ENCODE measurements at regions not wholly inside any gene's neighbourhood (a gene's known extent, or its start where the extent isn't known, plus 50 kb on each side); places are given as distances from the start of the nearest gene placed in this dataset.
A peak's percentile ranks its signal among the peaks of the same experiment; 100 is the strongest.

DNA sequence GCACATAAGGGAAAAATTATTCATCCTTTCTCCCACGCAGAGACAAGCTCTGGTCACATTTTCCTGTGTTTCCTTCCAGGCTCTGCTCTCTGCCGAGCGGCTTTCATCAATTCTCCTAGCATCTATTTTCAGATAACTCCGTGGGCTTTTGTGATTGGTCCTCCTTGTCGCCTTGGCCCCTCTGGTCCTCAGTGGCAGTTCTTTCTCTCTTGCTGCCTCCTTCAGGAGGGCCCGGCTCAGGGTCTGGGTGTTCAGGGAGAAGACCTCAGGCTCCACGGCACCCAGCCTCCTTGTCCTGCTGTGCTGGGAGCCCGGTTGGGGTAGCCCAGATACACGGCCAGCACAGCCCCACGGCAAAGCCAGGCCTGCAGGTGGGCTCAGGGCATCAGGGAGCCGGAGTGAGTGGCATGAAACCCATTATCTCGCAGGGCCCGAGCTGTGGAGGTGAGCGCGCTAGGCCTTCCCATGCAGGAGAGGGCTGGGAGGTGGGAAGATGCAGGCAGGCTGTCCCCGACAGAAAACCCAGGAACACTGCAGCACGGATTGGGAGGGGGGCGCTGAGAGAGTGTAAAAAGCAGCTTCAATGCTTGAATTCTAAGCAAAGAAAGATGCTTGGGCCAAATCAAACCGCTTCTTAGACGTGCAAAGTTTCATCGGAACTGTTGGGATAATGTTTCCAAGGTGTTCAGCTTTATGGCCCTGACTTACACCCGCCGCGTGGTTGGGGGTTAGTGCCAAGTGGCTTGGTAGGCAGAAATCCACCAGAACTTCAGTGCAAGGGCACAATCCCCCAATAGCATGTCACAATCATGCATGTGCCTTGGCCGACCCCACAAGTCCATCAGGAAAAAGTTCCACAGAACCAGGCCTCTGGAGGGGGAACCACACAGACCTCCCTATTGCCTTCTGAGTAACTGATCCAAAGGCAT lies 81.9 kb upstream of the WNT7B start:
- Histone ChIP-seq H4K20me1 (ENCODE audit: control insufficient read depth, insufficient read depth, insufficient read length) (no peaks in the 10 kb centered on the region), H3K9ac (ENCODE audit: extremely low read depth, insufficient read length, low read length) (no peak overlapping the region), H3T11ph (ENCODE audit: low read length) (no peak overlapping the region), H3K79me2 (ENCODE audit: insufficient read depth, low read length) (no peaks in the 10 kb centered on the region), H3K4ac (ENCODE audit: low read depth, low read length) (no peak overlapping the region), H2AFZ (ENCODE audit: low read length) (no peak overlapping the region), H2AK5ac (ENCODE audit: insufficient read length, low read length) (no peak overlapping the region), H4K8ac (replicated peaks; ENCODE audit: insufficient read length, low read depth, low read length) (no peak overlapping the region), H2BK120ac (ENCODE audit: low read depth, low read length, poor library complexity, severe bottlenecking) (no peak overlapping the region), H3K23me2 (ENCODE audit: insufficient read length, low read depth, low read length, poor library complexity, severe bottlenecking) (no peaks in the 10 kb centered on the region), H2BK20ac (ENCODE audit: low read depth, low read length, poor library complexity, severe bottlenecking) (no peak overlapping the region), H3K4me1 (ENCODE audit: insufficient read depth, low read length) (no peaks in the 10 kb centered on the region), H4K91ac (ENCODE audit: insufficient read length, low read depth, low read length) (no peak overlapping the region), H3K56ac (ENCODE audit: insufficient read length, low read depth, low read length) (no peak overlapping the region), H3K27ac (ENCODE audit: insufficient read length, low read depth, low read length) (no peak overlapping the region), H2BK12ac (ENCODE audit: insufficient read length, low read depth, low read length) (no peak overlapping the region), H3K9me3 (ENCODE audit: control insufficient read depth, low read depth, low read length) (no peaks in the 10 kb centered on the region), H3K18ac (ENCODE audit: insufficient read length, low read depth, low read length) (no peak overlapping the region), H3K14ac (ENCODE audit: insufficient read depth, low read length) (no peak overlapping the region), H3K27me3 (ENCODE audit: insufficient read depth, low read length) (no peaks in the 10 kb centered on the region), H4K5ac (ENCODE audit: insufficient read length, low read depth, low read length) (no peak overlapping the region), H3K23ac (ENCODE audit: insufficient read length, low read depth, low read length) (no peak overlapping the region), H2BK5ac (ENCODE audit: insufficient read length, low read length) (no peak overlapping the region), H3K4me2 (ENCODE audit: insufficient read depth, insufficient read length, low read length) (no peak overlapping the region), H2BK15ac (ENCODE audit: low read depth, low read length) (no peak overlapping the region), H3K79me1 (ENCODE audit: insufficient read depth, low read depth, low read length, poor library complexity, severe bottlenecking) (no peaks in the 10 kb centered on the region)
- Mint-ChIP-seq H3K27ac (no peak overlapping the region), H3K4me1 (no peaks in the 10 kb centered on the region), H3K36me3 (ENCODE audit: insufficient read depth in 1 of 3, low read depth in 3 of 3) (no peaks in the 10 kb centered on the region), H3K4me3 (no peak overlapping the region), H3K27me3 (ENCODE audit: low read depth) (peaks cover 4% of the 10 kb centered on the region), H3K9me3 (no peaks in the 10 kb centered on the region)
- TF ChIP-seq, protein P1, sequence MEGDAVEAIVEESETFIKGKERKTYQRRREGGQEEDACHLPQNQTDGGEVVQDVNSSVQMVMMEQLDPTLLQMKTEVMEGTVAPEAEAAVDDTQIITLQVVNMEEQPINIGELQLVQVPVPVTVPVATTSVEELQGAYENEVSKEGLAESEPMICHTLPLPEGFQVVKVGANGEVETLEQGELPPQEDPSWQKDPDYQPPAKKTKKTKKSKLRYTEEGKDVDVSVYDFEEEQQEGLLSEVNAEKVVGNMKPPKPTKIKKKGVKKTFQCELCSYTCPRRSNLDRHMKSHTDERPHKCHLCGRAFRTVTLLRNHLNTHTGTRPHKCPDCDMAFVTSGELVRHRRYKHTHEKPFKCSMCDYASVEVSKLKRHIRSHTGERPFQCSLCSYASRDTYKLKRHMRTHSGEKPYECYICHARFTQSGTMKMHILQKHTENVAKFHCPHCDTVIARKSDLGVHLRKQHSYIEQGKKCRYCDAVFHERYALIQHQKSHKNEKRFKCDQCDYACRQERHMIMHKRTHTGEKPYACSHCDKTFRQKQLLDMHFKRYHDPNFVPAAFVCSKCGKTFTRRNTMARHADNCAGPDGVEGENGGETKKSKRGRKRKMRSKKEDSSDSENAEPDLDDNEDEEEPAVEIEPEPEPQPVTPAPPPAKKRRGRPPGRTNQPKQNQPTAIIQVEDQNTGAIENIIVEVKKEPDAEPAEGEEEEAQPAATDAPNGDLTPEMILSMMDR (conservative IDR thresholded peaks at IDR 0.05), result no peak
- peak; percentile 22 for DNase-seq
- WGBS (ENCODE audit: extremely low coverage, insufficient read length, low lambda C conversion rate), result no CpG with 5 or more reads among the region's 25 CpGs
